Esophagus muscularis mucosa (tissue), 4 donors: ENCODE measurements at regions not wholly inside any gene's neighbourhood (a gene's known extent, or its start where the extent isn't known, plus 50 kb on each side); places are given as distances from the start of the nearest gene placed in this dataset.

Experiments
- EP300 ChIP-seq: sonication (generic); formaldehyde crosslinking; IDR thresholded peaks from one replicate; pipeline ENCODE4 v1.6.1; 2017; ENCODE audit warnings: antibody characterized with exemption
- POLR2A ChIP-seq: fragments of 450-650 bp; IDR thresholded peaks from one replicate; pipeline ENCODE4 v1.6.1; 2017; ENCODE audit warnings: antibody characterized with exemption, moderate library complexity, mild to moderate bottlenecking, low read depth
- TF ChIP-seq, protein P1 (sequence below), 3 experiments: fragments of 200-600 bp in 2 of 3; fragments of 450-650 bp in 1 of 3; sonication (generic) in 2 of 3; IDR thresholded peaks; one replicate each; pipeline ENCODE4 v1.5.1; 2017 to 2019; ENCODE audit warnings: antibody characterized with exemption in 3 of 3, mild to moderate bottlenecking in 2 of 3, moderate library complexity in 1 of 3

DNA sequence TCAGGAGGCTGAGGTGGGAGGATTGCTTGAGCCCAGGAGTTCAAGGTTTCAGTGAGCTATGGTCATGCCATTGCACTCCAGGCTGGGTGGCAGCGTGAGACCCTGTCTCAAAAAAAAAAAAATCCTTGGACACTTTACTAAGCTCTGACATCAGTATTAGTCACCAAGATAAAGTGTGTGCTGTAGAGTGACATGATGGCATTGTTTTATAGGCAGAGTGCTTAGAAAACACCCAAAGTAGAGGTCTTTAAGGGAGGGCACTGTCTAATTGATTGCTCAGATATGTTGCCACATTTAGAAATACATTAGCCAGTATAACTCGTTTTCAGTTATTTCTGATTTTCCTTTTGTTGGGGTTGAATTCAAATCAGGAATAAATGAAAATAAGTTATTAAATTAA, 235.9 kb downstream of the REEP3 start:
- TF ChIP-seq, protein P1, sequence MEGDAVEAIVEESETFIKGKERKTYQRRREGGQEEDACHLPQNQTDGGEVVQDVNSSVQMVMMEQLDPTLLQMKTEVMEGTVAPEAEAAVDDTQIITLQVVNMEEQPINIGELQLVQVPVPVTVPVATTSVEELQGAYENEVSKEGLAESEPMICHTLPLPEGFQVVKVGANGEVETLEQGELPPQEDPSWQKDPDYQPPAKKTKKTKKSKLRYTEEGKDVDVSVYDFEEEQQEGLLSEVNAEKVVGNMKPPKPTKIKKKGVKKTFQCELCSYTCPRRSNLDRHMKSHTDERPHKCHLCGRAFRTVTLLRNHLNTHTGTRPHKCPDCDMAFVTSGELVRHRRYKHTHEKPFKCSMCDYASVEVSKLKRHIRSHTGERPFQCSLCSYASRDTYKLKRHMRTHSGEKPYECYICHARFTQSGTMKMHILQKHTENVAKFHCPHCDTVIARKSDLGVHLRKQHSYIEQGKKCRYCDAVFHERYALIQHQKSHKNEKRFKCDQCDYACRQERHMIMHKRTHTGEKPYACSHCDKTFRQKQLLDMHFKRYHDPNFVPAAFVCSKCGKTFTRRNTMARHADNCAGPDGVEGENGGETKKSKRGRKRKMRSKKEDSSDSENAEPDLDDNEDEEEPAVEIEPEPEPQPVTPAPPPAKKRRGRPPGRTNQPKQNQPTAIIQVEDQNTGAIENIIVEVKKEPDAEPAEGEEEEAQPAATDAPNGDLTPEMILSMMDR (IDR thresholded peaks at IDR 0.05), result no peak
- no peak for TF ChIP-seq POLR2A
- no peak for TF ChIP-seq EP300
